OCI-LY1 (cell line): ENCODE measurements at regions not wholly inside any gene's neighbourhood (a gene's known extent, or its start where the extent isn't known, plus 50 kb on each side); places are given as distances from the start of the nearest gene placed in this dataset.

Experiments used
- H2AFZ ChIP-seq: fragments of 200-600 bp; sonication (generic), shearing (Covaris generic); 2 replicates; pipeline ENCODE4 v1.6.0; 2014; ENCODE audit warnings: antibody characterized with exemption, mild to moderate bottlenecking, low read length
- H3F3A ChIP-seq: fragments of 200-600 bp; sonication (generic), shearing (Covaris generic); 2 replicates; pipeline ENCODE4 v1.6.0; 2014; ENCODE audit warnings: mild to moderate bottlenecking, antibody characterized with exemption, low read length, moderate library complexity; ENCODE audit not compliant: insufficient read depth
- H3K27ac ChIP-seq: fragments of 200-600 bp; sonication (generic); 2 replicates; pipeline ENCODE4 v1.5.1; 2014; ENCODE audit warnings: low read length, mixed run types, mild to moderate bottlenecking, low read depth; ENCODE audit not compliant: poor library complexity, severe bottlenecking
- H3K27me3 ChIP-seq: fragments of 200-600 bp; sonication (generic); 2 replicates; pipeline ENCODE4 v1.6.0; 2014; ENCODE audit warnings: antibody characterized with exemption, mild to moderate bottlenecking, low read length, moderate library complexity; ENCODE audit not compliant: insufficient read depth
- H3K36me3 ChIP-seq: fragments of 200-600 bp; sonication (generic); 2 replicates; pipeline ENCODE4 v1.6.1; 2014; ENCODE audit warnings: mild to moderate bottlenecking, antibody characterized with exemption, low read length, moderate library complexity, mixed read lengths; ENCODE audit not compliant: insufficient read depth
- H3K4me1 ChIP-seq: fragments of 200-600 bp; sonication (generic); 2 replicates; pipeline ENCODE4 v1.5.1; 2014; ENCODE audit warnings: mild to moderate bottlenecking, low read length, moderate library complexity; ENCODE audit not compliant: insufficient read depth, severe bottlenecking
- H3K4me2 ChIP-seq: fragments of 200-600 bp; sonication (generic), shearing (Covaris generic); 2 replicates; pipeline ENCODE4 v1.6.1; 2014; ENCODE audit warnings: low read length
- H3K4me3 ChIP-seq: fragments of 200-600 bp; sonication (generic); 2 replicates; pipeline ENCODE4 v1.5.1; 2014; ENCODE audit warnings: low read length, low read depth, mild to moderate bottlenecking, mixed read lengths; ENCODE audit not compliant: poor library complexity, severe bottlenecking
- H3K79me2 ChIP-seq: fragments of 200-600 bp; shearing (Covaris generic); 2 replicates; pipeline ENCODE4 v1.6.1; 2016; ENCODE audit warnings: mixed run types, low read length, mixed read lengths; ENCODE audit not compliant: insufficient read depth
- H3K9ac ChIP-seq: fragments of 200-600 bp; sonication (generic), shearing (Covaris generic); 2 replicates; pipeline ENCODE4 v1.6.1; 2014; ENCODE audit warnings: mild to moderate bottlenecking, low read length, mixed read lengths
- H3K9me2 ChIP-seq: fragments of 200-600 bp; sonication (generic), shearing (Covaris generic); 2 replicates; pipeline ENCODE4 v1.6.1; 2014; ENCODE audit warnings: low read depth, mild to moderate bottlenecking, low read length, mixed read lengths
- H3K9me3 ChIP-seq: fragments of 200-600 bp; shearing (Covaris generic); 2 replicates; pipeline ENCODE4 v1.6.1; 2014; ENCODE audit warnings: low read length, mixed read lengths
- H4K20me1 ChIP-seq: fragments of 200-600 bp; sonication (generic), shearing (Covaris generic); 2 replicates; pipeline ENCODE4 v1.6.0; 2016; ENCODE audit warnings: mild to moderate bottlenecking, low read length; ENCODE audit not compliant: insufficient read depth
- CTCF ChIP-seq: fragments of 200-600 bp; sonication (generic), shearing (Covaris generic); IDR thresholded peaks from 2 replicates; pipeline ENCODE4 v1.5.1; 2017; ENCODE audit warnings: mild to moderate bottlenecking, antibody characterized with exemption, low read length, moderate library complexity, mixed read lengths
- EZH2 ChIP-seq: fragments of 200-600 bp; sonication (generic), shearing (Covaris generic); IDR thresholded peaks from 2 replicates; pipeline ENCODE4 v1.8.0; 2017; ENCODE audit warnings: borderline replicate concordance, mixed run types, mild to moderate bottlenecking, antibody characterized with exemption, low read length, moderate library complexity, mixed read lengths

DNA sequence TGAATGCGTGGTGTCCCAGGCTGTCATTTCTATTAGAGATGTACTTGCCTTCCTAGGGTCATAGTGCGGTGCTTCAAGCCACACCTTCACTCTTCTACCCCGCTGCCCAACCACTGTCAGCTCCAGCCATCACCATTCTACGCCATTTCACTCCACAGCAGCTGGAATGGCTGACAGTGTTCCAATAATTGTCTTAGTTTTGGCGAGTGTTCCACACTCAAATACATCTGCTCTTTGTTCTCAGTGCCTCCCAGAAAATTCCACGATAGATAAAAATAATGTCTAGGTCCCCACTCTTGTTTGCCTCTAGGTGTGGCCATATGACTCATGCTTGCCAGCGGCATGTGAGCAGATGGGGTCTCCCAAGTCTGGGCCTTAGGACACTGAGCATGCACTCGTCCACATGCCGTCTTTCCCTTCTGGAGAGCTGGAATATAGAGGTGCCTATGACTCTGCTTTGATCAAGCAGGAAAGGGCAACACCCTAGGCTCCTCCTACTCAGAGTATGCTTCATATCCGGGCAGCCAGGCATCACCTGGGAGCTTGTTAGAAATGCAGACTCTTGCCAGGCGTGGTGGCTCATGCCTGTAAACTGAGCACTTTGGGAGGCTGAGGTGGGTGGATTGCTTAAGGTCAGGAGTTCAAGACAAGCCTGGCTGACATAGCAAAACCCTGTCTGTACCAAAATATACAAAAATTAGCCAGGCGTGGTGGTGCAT lies 163.0 kb downstream of the BRMS1L start:
- H3F3A ChIP-seq = no peaks in the 10 kb centered on the region
- H3K4me3 ChIP-seq = no peak overlapping the region
- no peak for TF ChIP-seq EZH2
- no peak for TF ChIP-seq CTCF
- H3K4me2 ChIP-seq = no peak overlapping the region
- no peaks in the 10 kb centered on the region for H3K27me3 ChIP-seq
- H3K9me2 ChIP-seq = no peaks in the 10 kb centered on the region
- H3K4me1 ChIP-seq = peaks cover 24% of the 10 kb centered on the region
- H3K9ac ChIP-seq = no peak overlapping the region
- no peaks in the 10 kb centered on the region for H3K36me3 ChIP-seq
- H2AFZ ChIP-seq = no peak overlapping the region
- H3K27ac ChIP-seq = no peak overlapping the region
- no peaks in the 10 kb centered on the region for H3K9me3 ChIP-seq
- H4K20me1 ChIP-seq = no peaks in the 10 kb centered on the region
- H3K79me2 ChIP-seq = no peaks in the 10 kb centered on the region

DNA sequence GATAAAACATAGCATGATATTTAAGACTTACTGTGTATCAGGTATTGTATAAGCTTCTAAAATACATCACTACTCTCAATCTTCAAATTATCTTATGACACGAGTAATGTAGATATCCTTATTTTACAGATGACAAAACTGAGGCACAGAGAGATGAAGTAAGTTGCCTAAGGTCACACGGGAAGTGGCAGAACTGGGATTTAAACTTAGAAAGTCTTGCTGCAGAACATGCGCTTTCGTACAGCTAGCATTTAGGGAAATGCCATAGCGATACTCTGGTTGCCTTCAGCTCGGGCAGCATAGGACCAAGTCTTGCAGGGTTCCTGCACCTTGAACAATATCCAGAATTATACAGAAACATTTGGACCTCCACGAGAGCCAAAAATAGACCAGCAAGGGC lies 162.4 kb downstream of the BRMS1L start:
- peaks cover 24% of the 10 kb centered on the region for H3K4me1 ChIP-seq
- H3K9me2 ChIP-seq = no peaks in the 10 kb centered on the region
- H2AFZ ChIP-seq = no peak overlapping the region
- H3F3A ChIP-seq = no peaks in the 10 kb centered on the region
- H3K27ac ChIP-seq = no peak overlapping the region
- no peaks in the 10 kb centered on the region for H3K9me3 ChIP-seq
- no peaks in the 10 kb centered on the region for H3K36me3 ChIP-seq
- no peak for TF ChIP-seq CTCF
- no peak for TF ChIP-seq EZH2
- no peak overlapping the region for H3K4me3 ChIP-seq
- H3K79me2 ChIP-seq = no peaks in the 10 kb centered on the region
- no peak overlapping the region for H3K9ac ChIP-seq
- no peak overlapping the region for H3K4me2 ChIP-seq
- no peaks in the 10 kb centered on the region for H3K27me3 ChIP-seq
- H4K20me1 ChIP-seq = no peaks in the 10 kb centered on the region

DNA sequence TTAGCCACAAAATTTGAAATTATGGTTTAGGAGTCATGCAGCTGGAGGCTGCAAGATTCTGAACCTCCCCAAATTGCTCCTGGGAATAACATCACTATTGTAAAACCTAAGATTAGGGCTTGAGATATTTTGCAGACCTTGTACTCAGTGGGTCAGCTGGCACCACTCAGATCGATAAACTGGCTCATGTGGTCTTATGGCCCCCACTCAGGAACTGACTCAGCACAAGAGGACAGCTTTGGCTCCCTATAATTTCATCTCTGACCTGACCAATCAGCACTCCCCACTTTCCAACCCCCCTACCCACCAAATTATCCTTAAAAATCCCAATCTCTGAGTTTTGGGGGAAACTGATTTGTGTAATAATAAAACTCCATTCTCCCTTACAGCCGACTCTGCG lies 161.6 kb downstream of the BRMS1L start:
- H3K9ac ChIP-seq = no peak overlapping the region
- H2AFZ ChIP-seq = no peak overlapping the region
- H3K79me2 ChIP-seq = no peaks in the 10 kb centered on the region
- H3K9me3 ChIP-seq = no peaks in the 10 kb centered on the region
- no peak overlapping the region for H3K27ac ChIP-seq
- H4K20me1 ChIP-seq = no peaks in the 10 kb centered on the region
- no peaks in the 10 kb centered on the region for H3F3A ChIP-seq
- H3K27me3 ChIP-seq = no peaks in the 10 kb centered on the region
- H3K9me2 ChIP-seq = no peaks in the 10 kb centered on the region
- peaks cover 24% of the 10 kb centered on the region for H3K4me1 ChIP-seq
- TF ChIP-seq EZH2 (no peak), CTCF (no peak)
- no peak overlapping the region for H3K4me3 ChIP-seq
- no peak overlapping the region for H3K4me2 ChIP-seq
- no peaks in the 10 kb centered on the region for H3K36me3 ChIP-seq
